ENCODE measurements at regions not wholly inside any gene's neighbourhood (a gene's known extent, or its start where the extent isn't known, plus 50 kb on each side); places are given as distances from the start of the nearest gene placed in this dataset.

DNA sequence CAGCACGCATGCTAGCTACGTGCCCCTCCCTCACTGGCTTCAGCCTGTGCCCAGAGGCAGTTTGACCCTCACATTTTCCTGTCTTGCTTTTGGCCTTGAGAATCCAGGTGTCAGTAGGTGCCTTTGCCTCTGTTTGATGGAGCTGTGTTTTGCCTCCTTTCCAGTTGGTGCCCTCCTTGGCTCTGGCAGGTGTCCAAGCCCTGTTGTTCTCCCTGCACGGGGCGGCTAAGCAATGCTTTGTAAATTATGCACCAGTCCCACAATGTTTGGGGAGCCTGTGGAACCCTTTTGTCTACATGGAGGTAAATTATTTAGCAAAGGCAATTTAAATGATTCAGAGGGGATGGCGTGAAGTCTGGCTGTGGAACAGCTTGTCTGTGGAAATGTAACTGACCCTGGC lies 202.9 kb upstream of the BOD1L1 start:
- H3K4me1 Mint-ChIP-seq (ENCODE audit: low read depth, unreplicated experiment) = peaks cover 2% of the 10 kb centered on the region
- H3K27ac Mint-ChIP-seq (ENCODE audit: unreplicated experiment) = no peak overlapping the region
- no peaks in the 10 kb centered on the region for H3K36me3 Mint-ChIP-seq (ENCODE audit: unreplicated experiment)
- peaks cover 2% of the 10 kb centered on the region for H3K9me3 Mint-ChIP-seq (ENCODE audit: unreplicated experiment)
- no peak for DNase-seq
- TF ChIP-seq CTCF (IDR thresholded peaks at IDR 0.05; ENCODE audit: partially characterized antibody, unreplicated experiment) = no peak
- no peaks in the 10 kb centered on the region for H3K27me3 Mint-ChIP-seq (ENCODE audit: unreplicated experiment)
- H3K4me3 Mint-ChIP-seq (ENCODE audit: unreplicated experiment) = no peak overlapping the region

- Mint-ChIP-seq H3K27me3 (ENCODE audit: unreplicated experiment) (no peaks in the 10 kb centered on the region), H3K9me3 (ENCODE audit: unreplicated experiment) (peaks cover 3% of the 10 kb centered on the region), H3K27ac (ENCODE audit: unreplicated experiment) (no peak overlapping the region), H3K36me3 (ENCODE audit: unreplicated experiment) (no peaks in the 10 kb centered on the region), H3K4me3 (ENCODE audit: unreplicated experiment) (no peak overlapping the region), H3K4me1 (ENCODE audit: low read depth, unreplicated experiment) (peaks cover 2% of the 10 kb centered on the region)
- no peak for TF ChIP-seq CTCF (IDR thresholded peaks at IDR 0.05; ENCODE audit: partially characterized antibody, unreplicated experiment)
- no peak for DNase-seq
These were observed 205.8 kb upstream of the BOD1L1 start for GRCh38 chr4:13833171-13833804.

DNA sequence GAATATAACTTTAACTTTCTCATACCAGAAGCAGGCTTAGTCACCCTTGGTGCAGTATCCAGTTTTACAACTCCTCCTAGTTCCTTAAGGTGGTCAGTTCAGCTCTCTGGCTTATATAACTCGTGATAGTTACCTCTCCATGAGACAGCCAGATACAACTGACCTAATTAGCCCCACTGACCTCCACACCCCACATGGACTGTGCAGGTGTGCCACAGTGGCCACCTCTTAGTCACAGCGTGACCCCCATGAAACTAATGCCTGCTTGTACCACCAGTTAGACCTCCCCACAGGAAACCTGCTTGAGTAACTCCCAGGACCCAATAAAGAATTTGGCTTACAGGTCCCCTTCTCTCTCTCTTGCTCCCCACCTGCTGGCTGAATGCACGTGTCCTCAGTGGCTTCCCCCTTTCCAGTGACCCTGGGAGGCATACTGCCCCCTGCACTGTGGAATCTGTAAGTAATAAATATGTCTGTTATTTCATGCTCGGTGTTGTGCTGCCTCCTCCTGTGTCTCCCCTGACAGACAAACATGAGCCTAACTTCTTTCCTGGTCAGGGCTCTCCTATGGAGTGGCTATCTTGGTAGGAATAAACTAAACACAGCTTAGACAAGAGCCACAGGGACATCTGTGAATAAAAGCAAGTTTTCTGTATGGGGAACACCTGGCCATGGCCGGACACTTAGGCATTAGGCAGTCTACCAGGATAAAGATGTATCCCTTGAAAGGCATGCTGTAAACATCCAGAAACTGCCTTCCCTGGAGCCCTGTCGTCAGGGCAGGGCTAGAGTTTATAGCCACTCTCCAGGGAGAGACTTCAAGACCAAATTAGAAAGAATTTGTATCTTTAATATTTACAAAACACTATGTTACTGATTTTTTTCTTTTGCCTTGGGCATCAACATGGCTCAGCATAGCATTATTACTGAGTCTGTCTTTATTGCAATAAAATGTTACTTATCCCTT lies 209.7 kb upstream of the BOD1L1 start:
- Mint-ChIP-seq H3K4me3 (ENCODE audit: unreplicated experiment) (no peak overlapping the region), H3K27me3 (ENCODE audit: unreplicated experiment) (no peaks in the 10 kb centered on the region), H3K4me1 (ENCODE audit: low read depth, unreplicated experiment) (peaks cover 2% of the 10 kb centered on the region), H3K9me3 (ENCODE audit: unreplicated experiment) (peaks cover 3% of the 10 kb centered on the region), H3K36me3 (ENCODE audit: unreplicated experiment) (no peaks in the 10 kb centered on the region), H3K27ac (ENCODE audit: unreplicated experiment) (no peak overlapping the region)
- TF ChIP-seq CTCF (IDR thresholded peaks at IDR 0.05; ENCODE audit: partially characterized antibody, unreplicated experiment) = no peak
- DNase-seq = no peak

- Mint-ChIP-seq H3K9me3 (ENCODE audit: unreplicated experiment) (peaks cover 1% of the 10 kb centered on the region), H3K4me1 (ENCODE audit: low read depth, unreplicated experiment) (no peaks in the 10 kb centered on the region), H3K27ac (ENCODE audit: unreplicated experiment) (no peak overlapping the region), H3K27me3 (ENCODE audit: unreplicated experiment) (no peaks in the 10 kb centered on the region), H3K4me3 (ENCODE audit: unreplicated experiment) (no peak overlapping the region), H3K36me3 (ENCODE audit: unreplicated experiment) (no peaks in the 10 kb centered on the region)
- TF ChIP-seq CTCF (IDR thresholded peaks at IDR 0.05; ENCODE audit: partially characterized antibody, unreplicated experiment) = no peak
- no peak for DNase-seq
These were observed 213.1 kb upstream of the BOD1L1 start for GRCh38 chr4:13840502-13841190.

Measured in glutamatergic neuron (in vitro differentiated cells).